ENCODE measurements at regions not wholly inside any gene's neighbourhood (a gene's known extent, or its start where the extent isn't known, plus 50 kb on each side); places are given as distances from the start of the nearest gene placed in this dataset.

GRCh38 chr3:67983166-67983565, 328.8 kb upstream of the SUCLG2 start:
- TF ChIP-seq ZFP3 (CRISPR knock-in tag; IDR thresholded peaks at IDR 0.05), result no peak
- TF ChIP-seq ZFP30 (CRISPR knock-in tag; IDR thresholded peaks at IDR 0.05), result no peak
- TF ChIP-seq PATZ1 (CRISPR knock-in tag; IDR thresholded peaks at IDR 0.05; ENCODE audit: borderline replicate concordance), result no peak
- no peak for TF ChIP-seq ARNTL (CRISPR knock-in tag; IDR thresholded peaks at IDR 0.05; ENCODE audit: borderline replicate concordance, low read depth)
- no peak for TF ChIP-seq CREB5 (CRISPR knock-in tag; IDR thresholded peaks at IDR 0.05; ENCODE audit: low read depth)
- TF ChIP-seq POU6F1 (CRISPR knock-in tag; IDR thresholded peaks at IDR 0.05; ENCODE audit: borderline replicate concordance, low read depth), result no peak

Measured in SK-N-SH treated with all-trans-retinoic acid at 6 μM for 48 hours (cell line).